ENCODE measurements at regions not wholly inside any gene's neighbourhood (a gene's known extent, or its start where the extent isn't known, plus 50 kb on each side); places are given as distances from the start of the nearest gene placed in this dataset.

GRCh38 chr15:47184908-47185801 is 532.1 kb upstream of the SEMA6D start:
- Histone ChIP-seq H3K36me3 (ENCODE audit: insufficient read depth, low read length, poor library complexity, severe bottlenecking) (no peaks in the 10 kb centered on the region), H3K4me3 (ENCODE audit: low read depth, low read length, poor library complexity, severe bottlenecking) (peak overlapping the region; percentile 82), H3K4me1 (ENCODE audit: insufficient read depth, low read length, poor library complexity, severe bottlenecking) (peaks cover 27% of the 10 kb centered on the region), H3K27me3 (replicated peaks; ENCODE audit: insufficient read depth, low read depth, low read length, poor library complexity) (no peaks in the 10 kb centered on the region), H3K27ac (ENCODE audit: low read depth, low read length, poor library complexity, severe bottlenecking) (peak overlapping the region; percentile 72), H3K9me3 (ENCODE audit: low read depth, low read length, poor library complexity, severe bottlenecking) (no peaks in the 10 kb centered on the region)
- intact Hi-C loops (cut with micrococcal nuclease; ENCODE audit: unreplicated experiment), result loop anchor here (5.0 to 10.0 kb wide), 2 partner anchors 878 to 1090 kb away; no protein-coding TSS in a partner anchor
- ChIA-PET POLR2A (ENCODE audit: low non-redundant PET) (no interaction called here), CTCF (no interaction called here)
- DNase-seq (ENCODE audit: low spot score), result peak; percentile 63
- TF ChIP-seq EZH2 (IDR thresholded peaks at IDR 0.05; ENCODE audit: borderline replicate concordance, low read depth, low read length, poor library complexity, severe bottlenecking) (no peak), CTCF (conservative IDR thresholded peaks at IDR 0.05; ENCODE audit: low read depth, low read length) (no peak)
- BruUV-seq (replicated peaks), result TSS peak; percentile 52

- no peak overlapping the region for H3K27ac ChIP-seq (ENCODE audit: low read depth, low read length, poor library complexity, severe bottlenecking)
- H3K27me3 ChIP-seq (replicated peaks; ENCODE audit: insufficient read depth, low read depth, low read length, poor library complexity), result no peaks in the 10 kb centered on the region
- BruUV-seq (replicated peaks), result no TSS peak
- H3K4me3 ChIP-seq (ENCODE audit: low read depth, low read length, poor library complexity, severe bottlenecking), result no peak overlapping the region
- H3K36me3 ChIP-seq (ENCODE audit: insufficient read depth, low read length, poor library complexity, severe bottlenecking), result no peaks in the 10 kb centered on the region
- ChIA-PET POLR2A (ENCODE audit: low non-redundant PET) (no interaction called here), CTCF (no interaction called here)
- H3K4me1 ChIP-seq (ENCODE audit: insufficient read depth, low read length, poor library complexity, severe bottlenecking), result peaks cover 27% of the 10 kb centered on the region
- intact Hi-C loops (cut with micrococcal nuclease; ENCODE audit: unreplicated experiment), result loop anchor here (10.0 kb wide), 1 partner anchor 1091 kb away; no protein-coding TSS in a partner anchor
- no peak for DNase-seq (ENCODE audit: low spot score)
- TF ChIP-seq CTCF (conservative IDR thresholded peaks at IDR 0.05; ENCODE audit: low read depth, low read length) (no peak), EZH2 (IDR thresholded peaks at IDR 0.05; ENCODE audit: borderline replicate concordance, low read depth, low read length, poor library complexity, severe bottlenecking) (no peak)
- H3K9me3 ChIP-seq (ENCODE audit: low read depth, low read length, poor library complexity, severe bottlenecking), result no peaks in the 10 kb centered on the region
Observed at GRCh38 chr15:47186075-47186474, 531.2 kb upstream of the SEMA6D start.

GRCh38 chr15:47188758-47189507 is 528.4 kb upstream of the SEMA6D start:
- intact Hi-C loops (cut with micrococcal nuclease; ENCODE audit: unreplicated experiment), result loop anchor here (10.0 kb wide), 1 partner anchor 1094 kb away; no protein-coding TSS in a partner anchor
- Histone ChIP-seq H3K4me1 (ENCODE audit: insufficient read depth, low read length, poor library complexity, severe bottlenecking) (peaks cover 17% of the 10 kb centered on the region), H3K9me3 (ENCODE audit: low read depth, low read length, poor library complexity, severe bottlenecking) (no peaks in the 10 kb centered on the region), H3K36me3 (ENCODE audit: insufficient read depth, low read length, poor library complexity, severe bottlenecking) (no peaks in the 10 kb centered on the region), H3K27me3 (replicated peaks; ENCODE audit: insufficient read depth, low read depth, low read length, poor library complexity) (no peaks in the 10 kb centered on the region), H3K4me3 (ENCODE audit: low read depth, low read length, poor library complexity, severe bottlenecking) (no peak overlapping the region), H3K27ac (ENCODE audit: low read depth, low read length, poor library complexity, severe bottlenecking) (peak overlapping the region; percentile 37)
- no peak for DNase-seq (ENCODE audit: low spot score)
- ChIA-PET POLR2A (ENCODE audit: low non-redundant PET) (no interaction called here), CTCF (no interaction called here)
- no peak for TF ChIP-seq CTCF (conservative IDR thresholded peaks at IDR 0.05; ENCODE audit: low read depth, low read length)
- no peak for TF ChIP-seq EZH2 (IDR thresholded peaks at IDR 0.05; ENCODE audit: borderline replicate concordance, low read depth, low read length, poor library complexity, severe bottlenecking)
- BruUV-seq (replicated peaks), result no TSS peak
